Upper lobe of left lung (tissue), 6 donors: ENCODE measurements at regions not wholly inside any gene's neighbourhood (a gene's known extent, or its start where the extent isn't known, plus 50 kb on each side); places are given as distances from the start of the nearest gene placed in this dataset.

Source experiments
- ATAC-seq, 2 donors: fragments of 200-7000 bp; cut with Tn5 transposase; one replicate each; pipeline ENCODE4 v1.9.1; 2022; ENCODE audit warnings: mild to moderate bottlenecking in 2 of 2, moderate library complexity in 2 of 2; ENCODE audit not compliant: low FRiP score in 2 of 2
- DNase-seq, 2 donors: peaks; one replicate each; pipeline ENCODE4 v3.0.0-alpha.2; 2019 to 2020
- H3K27ac ChIP-seq, 4 donors: fragments of 200-600 bp; sonication (generic); one replicate each; pipeline ENCODE4 v1.5.1; 2016 to 2019
- H3K27me3 ChIP-seq, 4 donors: fragments of 200-600 bp; sonication (generic); one replicate each; pipeline ENCODE4 v1.5.1; 2017 to 2019
- H3K36me3 ChIP-seq, 4 donors: fragments of 200-600 bp; sonication (generic); one replicate each; pipeline ENCODE4 v1.5.1; 2016 to 2019
- H3K4me1 ChIP-seq, 4 donors: fragments of 200-600 bp; sonication (generic); one replicate each; pipeline ENCODE4 v1.5.1; 2018 to 2019
- H3K4me3 ChIP-seq, 4 donors: fragments of 200-600 bp; sonication (generic); one replicate each; pipeline ENCODE4 v1.5.1; 2017 to 2019; ENCODE audit warnings: mild to moderate bottlenecking in 2 of 4, moderate library complexity in 1 of 4
- H3K9me3 ChIP-seq, 4 donors: fragments of 200-600 bp; sonication (generic); one replicate each; pipeline ENCODE4 v1.5.1; 2018 to 2019
- EP300 ChIP-seq, 4 donors: sonication (generic); formaldehyde crosslinking; IDR thresholded peaks; one replicate each; pipeline ENCODE4 v1.5.1; 2017; ENCODE audit warnings: antibody characterized with exemption in 4 of 4, control low read depth in 2 of 4
- POLR2A ChIP-seq, 4 donors: fragments of 450-650 bp; IDR thresholded peaks; one replicate each; pipeline ENCODE4 v1.5.1; 2016 to 2017; ENCODE audit warnings: antibody characterized with exemption in 4 of 4, mild to moderate bottlenecking in 2 of 4
- POLR2AphosphoS5 ChIP-seq, 2 donors: sonication (generic); formaldehyde crosslinking; IDR thresholded peaks; one replicate each; pipeline ENCODE4 v1.5.1; 2017; ENCODE audit warnings: antibody characterized with exemption in 2 of 2
- WGBS, 2 donors: methylation state at CpG; one replicate each; pipeline ENCODE4 v1.1.5; 2017 to 2018; 5-methylcytosine and 5-hydroxymethylcytosine counted together
- TF ChIP-seq, protein P1 (sequence below), 6 experiments: fragments of 450-650 bp in 4 of 6; fragments of 200-600 bp in 2 of 6; sonication (generic) in 2 of 6; IDR thresholded peaks; one replicate each; pipeline ENCODE4 v1.5.1; 2016 to 2019; ENCODE audit warnings: antibody characterized with exemption in 6 of 6
- donor health status: DM: no; HTN: no; CAD: no; lungs with moderate emphysema.
- donor health status: DM: no; HTN: yes; CAD: no; lungs with severe emphysema.

DNA sequence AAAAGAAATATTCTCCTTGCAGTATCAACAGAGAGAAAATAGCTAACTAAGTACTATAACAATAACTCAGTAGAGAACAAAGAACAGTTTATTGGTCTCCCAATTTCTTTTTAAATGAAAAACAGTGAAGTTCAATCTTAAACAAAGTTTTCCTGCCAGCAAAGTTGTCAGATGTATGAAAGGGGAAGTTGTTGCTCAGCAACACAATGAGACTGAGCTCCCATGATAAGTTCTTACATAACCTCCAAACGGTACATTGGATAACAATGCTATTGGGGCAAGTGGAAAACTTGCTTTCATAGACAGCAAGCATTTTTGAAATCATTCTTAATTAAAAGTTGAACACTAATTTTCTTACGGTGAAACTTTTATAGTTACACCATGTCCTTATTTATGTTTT lies 94.9 kb downstream of the ALG10B start:
- H3K27me3 ChIP-seq = no peaks in the 10 kb centered on the region
- H3K4me1 ChIP-seq = no peaks in the 10 kb centered on the region
- ATAC-seq = peak in 1 of 2 donors; percentile 58
- TF ChIP-seq POLR2A (IDR thresholded peaks at IDR 0.05) = no peak
- no peak for TF ChIP-seq POLR2AphosphoS5 (IDR thresholded peaks at IDR 0.05)
- TF ChIP-seq EP300 (IDR thresholded peaks at IDR 0.05) = no peak
- TF ChIP-seq, protein P1, sequence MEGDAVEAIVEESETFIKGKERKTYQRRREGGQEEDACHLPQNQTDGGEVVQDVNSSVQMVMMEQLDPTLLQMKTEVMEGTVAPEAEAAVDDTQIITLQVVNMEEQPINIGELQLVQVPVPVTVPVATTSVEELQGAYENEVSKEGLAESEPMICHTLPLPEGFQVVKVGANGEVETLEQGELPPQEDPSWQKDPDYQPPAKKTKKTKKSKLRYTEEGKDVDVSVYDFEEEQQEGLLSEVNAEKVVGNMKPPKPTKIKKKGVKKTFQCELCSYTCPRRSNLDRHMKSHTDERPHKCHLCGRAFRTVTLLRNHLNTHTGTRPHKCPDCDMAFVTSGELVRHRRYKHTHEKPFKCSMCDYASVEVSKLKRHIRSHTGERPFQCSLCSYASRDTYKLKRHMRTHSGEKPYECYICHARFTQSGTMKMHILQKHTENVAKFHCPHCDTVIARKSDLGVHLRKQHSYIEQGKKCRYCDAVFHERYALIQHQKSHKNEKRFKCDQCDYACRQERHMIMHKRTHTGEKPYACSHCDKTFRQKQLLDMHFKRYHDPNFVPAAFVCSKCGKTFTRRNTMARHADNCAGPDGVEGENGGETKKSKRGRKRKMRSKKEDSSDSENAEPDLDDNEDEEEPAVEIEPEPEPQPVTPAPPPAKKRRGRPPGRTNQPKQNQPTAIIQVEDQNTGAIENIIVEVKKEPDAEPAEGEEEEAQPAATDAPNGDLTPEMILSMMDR (IDR thresholded peaks at IDR 0.05) = no peak
- no peak for DNase-seq
- H3K9me3 ChIP-seq = no peaks in the 10 kb centered on the region
- no peak overlapping the region for H3K4me3 ChIP-seq
- 38 to 44% methylated on average over 2 of the region's 2 CpGs for WGBS, 2 donors
- no peak overlapping the region for H3K27ac ChIP-seq
- H3K36me3 ChIP-seq = no peaks in the 10 kb centered on the region

DNA sequence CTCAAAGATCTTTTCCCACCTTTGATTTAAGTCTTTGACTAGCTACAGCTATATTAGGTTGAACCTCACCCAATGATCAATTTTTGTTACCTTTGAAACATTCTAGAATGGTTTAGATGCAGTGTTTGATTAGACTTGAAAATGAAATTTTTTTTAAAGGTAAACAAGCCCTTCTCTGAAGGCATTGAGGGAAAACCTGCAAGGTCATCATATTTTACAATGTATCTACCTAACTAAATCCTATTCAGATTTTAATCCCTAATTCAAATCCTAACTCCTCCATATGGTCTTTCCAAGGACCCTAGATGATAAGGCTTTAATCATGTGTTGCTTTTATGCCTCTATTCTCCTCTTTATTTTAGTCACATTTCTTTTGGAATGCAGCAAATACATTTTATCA lies 95.4 kb downstream of the ALG10B start:
- Histone ChIP-seq H3K27me3 (no peaks in the 10 kb centered on the region), H3K9me3 (no peaks in the 10 kb centered on the region), H3K4me1 (no peaks in the 10 kb centered on the region), H3K27ac (no peak overlapping the region), H3K4me3 (no peak overlapping the region), H3K36me3 (no peaks in the 10 kb centered on the region)
- TF ChIP-seq POLR2A (IDR thresholded peaks at IDR 0.05) = no peak
- TF ChIP-seq, protein P1 (IDR thresholded peaks at IDR 0.05) = no peak
- no peak for TF ChIP-seq EP300 (IDR thresholded peaks at IDR 0.05)
- no peak for TF ChIP-seq POLR2AphosphoS5 (IDR thresholded peaks at IDR 0.05)
- ATAC-seq (no peak), DNase-seq (no peak)

DNA sequence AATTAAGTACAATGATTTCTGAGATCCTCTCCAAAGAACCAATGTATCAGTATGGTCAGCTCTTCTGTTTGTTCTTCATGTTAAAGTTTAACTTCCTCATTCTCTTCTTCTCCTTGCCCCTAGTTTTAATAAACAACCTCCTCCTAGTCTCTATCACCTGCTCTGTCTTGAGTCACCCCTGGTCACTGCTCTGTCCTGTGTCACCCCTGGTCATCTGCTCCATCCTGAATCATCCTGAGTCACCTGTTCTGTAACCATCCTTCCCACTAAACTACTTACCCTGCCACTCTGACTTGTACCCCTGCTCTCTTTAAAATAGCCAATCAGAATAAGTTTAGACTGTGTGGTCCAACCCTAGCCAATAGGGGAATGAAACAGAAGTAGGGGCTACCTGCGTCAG lies 100.5 kb downstream of the ALG10B start:
- H3K4me3 ChIP-seq = no peak overlapping the region
- H3K36me3 ChIP-seq = no peaks in the 10 kb centered on the region
- no peaks in the 10 kb centered on the region for H3K27me3 ChIP-seq
- 95 to 100% methylated on average over 1 of the region's 1 CpG for WGBS, 2 donors
- DNase-seq (no peak), ATAC-seq (no peak)
- no peaks in the 10 kb centered on the region for H3K4me1 ChIP-seq
- H3K27ac ChIP-seq = no peak overlapping the region
- no peak for TF ChIP-seq POLR2AphosphoS5 (IDR thresholded peaks at IDR 0.05)
- no peaks in the 10 kb centered on the region for H3K9me3 ChIP-seq

DNA sequence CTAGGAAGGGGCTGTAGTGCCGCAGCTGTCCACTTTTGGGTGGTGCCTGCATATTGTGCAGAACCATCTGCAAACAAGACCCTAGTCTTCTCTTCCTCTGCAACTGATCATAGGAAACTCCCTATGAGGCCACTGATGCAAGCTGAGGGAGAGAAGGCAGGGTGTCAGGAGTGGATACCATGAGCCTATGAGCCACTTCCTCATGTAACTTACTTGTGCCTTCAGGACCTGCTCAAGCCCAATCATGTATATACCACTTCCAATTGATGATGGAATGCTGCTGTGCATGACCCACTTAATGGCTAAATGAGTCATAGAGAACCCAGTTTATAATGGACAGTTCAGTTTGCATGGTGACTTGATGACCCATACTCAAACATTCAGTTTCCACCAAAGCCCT lies 107.9 kb downstream of the ALG10B start:
- Histone ChIP-seq H3K4me1 (no peaks in the 10 kb centered on the region), H3K27me3 (no peaks in the 10 kb centered on the region), H3K4me3 (no peak overlapping the region), H3K27ac (no peak overlapping the region), H3K9me3 (no peaks in the 10 kb centered on the region), H3K36me3 (no peaks in the 10 kb centered on the region)
- ATAC-seq = no peak
- 94 to 100% methylated on average over 1 of the region's 1 CpG for WGBS, 2 donors
- no peak for TF ChIP-seq EP300 (IDR thresholded peaks at IDR 0.05)
- TF ChIP-seq, protein P1 (IDR thresholded peaks at IDR 0.05) = no peak
- no peak for TF ChIP-seq POLR2AphosphoS5 (IDR thresholded peaks at IDR 0.05)
- TF ChIP-seq POLR2A (IDR thresholded peaks at IDR 0.05) = no peak
- no peak for DNase-seq

DNA sequence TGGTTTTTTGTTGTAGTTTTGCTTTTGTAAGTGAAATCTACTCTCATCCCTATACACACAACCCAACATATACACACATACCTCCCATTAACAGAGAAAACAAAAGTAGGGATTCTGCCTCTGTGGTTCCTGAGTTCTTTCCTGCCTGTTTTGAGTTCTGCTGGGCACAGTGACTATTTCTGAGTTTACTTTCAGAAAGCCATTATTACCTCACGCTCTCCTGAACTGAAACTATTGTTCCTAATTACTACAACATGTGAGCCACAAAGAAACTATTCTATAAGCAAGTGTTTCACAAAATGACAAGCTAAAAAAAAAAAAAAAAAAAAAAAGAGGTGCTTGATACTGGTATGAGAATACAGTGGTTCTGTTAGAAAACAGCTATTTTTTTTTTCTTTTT lies 110.9 kb downstream of the ALG10B start:
- no peaks in the 10 kb centered on the region for H3K4me1 ChIP-seq
- H3K27ac ChIP-seq = no peak overlapping the region
- no peaks in the 10 kb centered on the region for H3K36me3 ChIP-seq
- H3K4me3 ChIP-seq = no peak overlapping the region
- TF ChIP-seq, protein P1 (IDR thresholded peaks at IDR 0.05) = no peak
- TF ChIP-seq POLR2A (IDR thresholded peaks at IDR 0.05) = no peak
- no peak for TF ChIP-seq EP300 (IDR thresholded peaks at IDR 0.05)
- TF ChIP-seq POLR2AphosphoS5 (IDR thresholded peaks at IDR 0.05) = no peak
- WGBS, 2 donors = 66 to 88% methylated on average over 1 of the region's 1 CpG
- no peaks in the 10 kb centered on the region for H3K9me3 ChIP-seq
- no peak for DNase-seq
- H3K27me3 ChIP-seq = no peaks in the 10 kb centered on the region
- ATAC-seq = no peak
